GM10266 (cell line): ENCODE measurements at regions not wholly inside any gene's neighbourhood (a gene's known extent, or its start where the extent isn't known, plus 50 kb on each side); places are given as distances from the start of the nearest gene placed in this dataset.

Experiments
- DNase-seq: peaks from one replicate; pipeline ENCODE4 v3.0.0; 2012; ENCODE audit errors: extremely low spot score
- TF ChIP-seq, protein P1 (sequence below): IDR thresholded peaks from 2 replicates; pipeline ENCODE4 v1.5.1; 2012; ENCODE audit warnings: mild to moderate bottlenecking, low read depth; ENCODE audit not compliant: control insufficient read depth, insufficient read depth; ENCODE audit errors: missing control alignments

DNA sequence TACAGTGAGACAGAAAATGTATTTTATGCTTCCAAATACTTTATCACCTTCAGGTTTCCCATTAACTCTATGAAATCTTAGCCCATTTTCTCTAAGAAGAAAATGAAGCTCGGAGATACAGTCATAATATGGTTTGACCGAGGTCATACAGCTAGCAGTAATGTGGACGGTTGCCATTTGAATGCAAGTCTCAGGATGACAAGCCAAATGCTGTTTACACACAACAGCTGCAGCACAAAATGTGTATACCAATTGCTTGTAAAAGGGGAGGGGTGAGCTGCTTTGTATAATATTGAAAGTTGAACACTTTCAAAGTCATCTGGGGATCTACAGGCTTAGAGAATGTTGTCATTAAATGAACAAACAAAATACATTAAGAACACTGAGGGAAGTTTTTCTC is 93.8 kb upstream of the FSIP2 start:
- TF ChIP-seq, protein P1, sequence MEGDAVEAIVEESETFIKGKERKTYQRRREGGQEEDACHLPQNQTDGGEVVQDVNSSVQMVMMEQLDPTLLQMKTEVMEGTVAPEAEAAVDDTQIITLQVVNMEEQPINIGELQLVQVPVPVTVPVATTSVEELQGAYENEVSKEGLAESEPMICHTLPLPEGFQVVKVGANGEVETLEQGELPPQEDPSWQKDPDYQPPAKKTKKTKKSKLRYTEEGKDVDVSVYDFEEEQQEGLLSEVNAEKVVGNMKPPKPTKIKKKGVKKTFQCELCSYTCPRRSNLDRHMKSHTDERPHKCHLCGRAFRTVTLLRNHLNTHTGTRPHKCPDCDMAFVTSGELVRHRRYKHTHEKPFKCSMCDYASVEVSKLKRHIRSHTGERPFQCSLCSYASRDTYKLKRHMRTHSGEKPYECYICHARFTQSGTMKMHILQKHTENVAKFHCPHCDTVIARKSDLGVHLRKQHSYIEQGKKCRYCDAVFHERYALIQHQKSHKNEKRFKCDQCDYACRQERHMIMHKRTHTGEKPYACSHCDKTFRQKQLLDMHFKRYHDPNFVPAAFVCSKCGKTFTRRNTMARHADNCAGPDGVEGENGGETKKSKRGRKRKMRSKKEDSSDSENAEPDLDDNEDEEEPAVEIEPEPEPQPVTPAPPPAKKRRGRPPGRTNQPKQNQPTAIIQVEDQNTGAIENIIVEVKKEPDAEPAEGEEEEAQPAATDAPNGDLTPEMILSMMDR = no peak
- DNase-seq = no peak

DNA sequence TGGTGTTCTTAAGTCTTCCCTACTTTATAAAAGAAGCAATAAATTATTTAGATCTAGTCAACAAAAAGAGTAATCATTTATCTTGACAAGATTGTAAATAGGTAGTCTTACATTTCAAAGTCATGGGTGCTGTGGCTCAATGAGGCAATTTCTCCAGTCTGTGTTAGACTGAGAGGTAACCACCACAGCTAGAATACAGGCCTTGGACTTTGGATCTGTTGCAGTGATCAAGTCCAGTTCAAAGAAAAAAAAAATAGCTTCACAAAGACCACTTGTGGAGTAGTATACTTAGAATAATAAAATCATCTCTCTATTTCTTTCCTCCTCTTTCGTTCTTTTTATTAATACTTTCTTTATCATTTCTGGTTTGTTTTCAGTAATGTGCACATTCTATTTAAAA is 93.1 kb upstream of the FSIP2 start:
- TF ChIP-seq, protein P1 = no peak
- DNase-seq = no peak

GRCh38 chr2:185658750-185659149 is 79.9 kb upstream of the FSIP2 start:
- DNase-seq = no peak
- TF ChIP-seq, protein P1 = no peak

GRCh38 chr2:185663811-185664210 is 74.8 kb upstream of the FSIP2 start:
- TF ChIP-seq, protein P1 = no peak
- DNase-seq = no peak

DNA sequence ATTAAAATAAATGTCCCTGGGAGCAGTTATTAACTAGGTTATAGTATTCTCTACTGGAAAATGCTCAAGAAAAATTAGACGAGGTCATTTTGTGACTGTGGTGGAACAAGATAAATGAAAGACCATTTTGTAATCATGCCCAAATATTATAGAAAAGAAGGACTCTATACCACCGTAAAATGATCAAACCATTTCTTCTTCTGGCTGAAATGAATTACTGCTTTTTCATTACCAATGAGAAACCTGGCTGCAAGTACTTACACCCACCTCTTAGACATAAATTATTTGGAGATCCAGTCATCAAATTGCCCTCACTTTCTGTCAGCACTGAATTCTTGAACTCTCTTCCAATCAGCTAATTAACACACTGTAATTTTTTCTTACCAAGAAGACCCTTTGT is 74.2 kb upstream of the FSIP2 start:
- DNase-seq = no peak
- TF ChIP-seq, protein P1 = no peak

DNA sequence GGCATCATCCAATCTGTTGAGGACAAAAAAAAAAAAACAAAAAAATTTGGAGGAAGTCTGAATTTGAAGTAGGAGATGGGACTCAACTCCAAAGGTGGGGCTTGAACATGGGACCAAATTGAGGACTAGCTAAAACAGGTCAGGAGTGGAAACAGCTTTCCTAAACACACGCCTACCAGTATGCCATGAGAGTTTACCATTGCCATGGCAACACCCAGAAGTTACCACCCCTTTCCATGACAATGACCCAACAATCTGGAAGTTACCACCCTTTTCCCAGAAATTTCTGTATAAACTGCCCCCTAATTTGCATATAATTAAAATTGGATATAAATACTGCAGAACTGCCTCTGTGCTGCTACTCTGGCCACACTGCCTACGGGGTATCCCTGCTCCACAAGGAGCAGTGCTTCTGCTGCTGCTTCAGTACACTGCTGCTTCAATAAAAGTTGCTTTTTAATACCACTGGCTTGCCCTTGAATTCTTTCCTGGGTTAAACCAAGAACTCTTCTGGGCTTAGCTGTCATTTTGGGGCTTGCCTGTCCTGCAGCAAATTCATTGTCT is 73.3 kb upstream of the FSIP2 start:
- TF ChIP-seq, protein P1 = no peak
- DNase-seq = no peak

DNA sequence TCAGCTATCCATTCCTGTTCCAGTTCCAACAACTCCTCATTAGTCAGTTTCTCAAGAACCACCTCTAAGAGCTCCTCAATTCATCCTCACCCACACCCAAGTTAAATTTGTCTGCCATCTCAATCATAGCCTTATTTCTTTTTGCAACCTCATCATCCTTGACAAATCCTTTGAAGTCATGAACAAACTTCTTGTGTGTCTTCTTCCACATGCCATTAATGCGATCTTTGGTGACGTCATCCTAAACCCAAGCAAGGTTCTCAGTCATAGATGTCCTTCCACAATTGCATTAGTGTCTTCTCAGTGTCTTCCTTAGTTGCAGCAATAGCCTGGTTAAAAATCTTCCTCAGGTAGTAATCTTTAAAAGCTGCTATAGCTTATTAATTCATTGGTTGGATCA is 71.2 kb upstream of the FSIP2 start:
- no peak for DNase-seq
- TF ChIP-seq, protein P1 = no peak
